ENCODE measurements at regions not wholly inside any gene's neighbourhood (a gene's known extent, or its start where the extent isn't known, plus 50 kb on each side); places are given as distances from the start of the nearest gene placed in this dataset.

GRCh38 chr1:117732065-117732797, 126.4 kb downstream of the TENT5C start (continued):
- TF ChIP-seq CLOCK (CRISPR knock-in tag; IDR thresholded peaks at IDR 0.05; ENCODE audit: borderline replicate concordance) (no peak), USF1 (CRISPR knock-in tag; IDR thresholded peaks at IDR 0.05) (no peak), ATF2 (CRISPR knock-in tag; IDR thresholded peaks at IDR 0.05) (no peak), U2AF2 (optimal IDR thresholded peaks at IDR 0.05; ENCODE audit: low read depth, low read length) (no peak), GTF2F1 (IDR thresholded peaks at IDR 0.05; ENCODE audit: low read depth, low read length) (no peak), HNRNPK (IDR thresholded peaks at IDR 0.05; ENCODE audit: low read depth, low read length, poor library complexity, severe bottlenecking) (no peak), PKNOX1 (IDR thresholded peaks at IDR 0.05) (peak; percentile 88), KDM5B (IDR thresholded peaks at IDR 0.05; ENCODE audit: insufficient replicate concordance, low read depth, low read length) (no peak), NCOR1 (IDR thresholded peaks at IDR 0.05) (no peak), ZNF23 (CRISPR knock-in tag; IDR thresholded peaks at IDR 0.05) (no peak), RBM34 (IDR thresholded peaks at IDR 0.05; ENCODE audit: borderline replicate concordance, insufficient read depth, low read length) (no peak), CTBP1 (IDR thresholded peaks at IDR 0.05; ENCODE audit: borderline replicate concordance) (peak; percentile 32; the same call in 1 of the 2 replicates), FOXM1 (IDR thresholded peaks at IDR 0.05; ENCODE audit: low read depth) (no peak), FOXM1 (CRISPR knock-in tag; IDR thresholded peaks at IDR 0.05; ENCODE audit: low read depth) (no peak), TCF3 (CRISPR knock-in tag; IDR thresholded peaks at IDR 0.05) (peak; percentile 48), SUPT5H (IDR thresholded peaks at IDR 0.05) (no peak), ZNF174 (CRISPR knock-in tag; IDR thresholded peaks at IDR 0.05) (no peak), CBFA2T2 (conservative IDR thresholded peaks at IDR 0.05) (0 out of 2 replicates have a peak, but pooled peaks have one; percentile 19), ZNF830 (CRISPR knock-in tag; IDR thresholded peaks at IDR 0.05) (no peak), ZNF696 (CRISPR knock-in tag; conservative IDR thresholded peaks at IDR 0.05) (no peak), RBM39 (optimal IDR thresholded peaks at IDR 0.05; ENCODE audit: low read depth, low read length) (no peak)
- TF ChIP-seq, protein P1, sequence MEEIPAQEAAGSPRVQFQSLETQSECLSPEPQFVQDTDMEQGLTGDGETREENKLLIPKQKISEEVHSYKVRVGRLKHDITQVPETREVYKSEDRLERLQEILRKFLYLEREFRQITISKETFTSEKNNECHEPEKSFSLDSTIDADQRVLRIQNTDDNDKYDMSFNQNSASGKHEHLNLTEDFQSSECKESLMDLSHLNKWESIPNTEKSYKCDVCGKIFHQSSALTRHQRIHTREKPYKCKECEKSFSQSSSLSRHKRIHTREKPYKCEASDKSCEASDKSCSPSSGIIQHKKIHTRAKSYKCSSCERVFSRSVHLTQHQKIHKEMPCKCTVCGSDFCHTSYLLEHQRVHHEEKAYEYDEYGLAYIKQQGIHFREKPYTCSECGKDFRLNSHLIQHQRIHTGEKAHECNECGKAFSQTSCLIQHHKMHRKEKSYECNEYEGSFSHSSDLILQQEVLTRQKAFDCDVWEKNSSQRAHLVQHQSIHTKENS (CRISPR knock-in tag; IDR thresholded peaks at IDR 0.05), result no peak
